GM18868 (cell line): ENCODE measurements at regions not wholly inside any gene's neighbourhood (a gene's known extent, or its start where the extent isn't known, plus 50 kb on each side); places are given as distances from the start of the nearest gene placed in this dataset.
"Not testable (repeated sequence)": the region's sequence is repeated elsewhere in the genome, so short reads cannot be mapped to it uniquely, and the experiment has no call there.

ENCODE experiments used
- ATAC-seq: cut with Tn5 transposase; IDR thresholded peaks from one replicate; pipeline ENCODE4 v1.9.1; 2021; ENCODE audit warnings: mild to moderate bottlenecking, moderate library complexity; ENCODE audit not compliant: unreplicated experiment

GRCh38 chr12:65721541-65722190, 102.6 kb upstream of the HMGA2 start:
- no peak for ATAC-seq

DNA sequence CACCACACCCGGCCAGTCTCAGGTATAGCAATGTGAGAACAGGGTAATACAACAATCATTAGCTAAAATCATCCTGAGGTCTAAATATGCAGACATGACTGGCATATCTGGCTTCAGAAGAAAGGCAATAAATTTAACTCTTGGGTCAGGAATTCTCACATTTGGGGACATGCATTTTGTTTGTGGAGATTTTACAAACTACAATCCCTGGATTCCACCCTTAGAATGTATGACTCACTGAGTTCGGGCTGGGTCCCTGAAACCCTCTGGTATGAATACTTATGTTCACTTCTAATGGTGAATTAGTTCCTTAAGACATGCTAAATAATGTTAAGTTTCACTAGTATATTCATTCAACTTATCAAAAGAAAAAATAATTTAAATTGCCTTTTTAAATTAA, 98.9 kb upstream of the HMGA2 start:
- no peak for ATAC-seq

DNA sequence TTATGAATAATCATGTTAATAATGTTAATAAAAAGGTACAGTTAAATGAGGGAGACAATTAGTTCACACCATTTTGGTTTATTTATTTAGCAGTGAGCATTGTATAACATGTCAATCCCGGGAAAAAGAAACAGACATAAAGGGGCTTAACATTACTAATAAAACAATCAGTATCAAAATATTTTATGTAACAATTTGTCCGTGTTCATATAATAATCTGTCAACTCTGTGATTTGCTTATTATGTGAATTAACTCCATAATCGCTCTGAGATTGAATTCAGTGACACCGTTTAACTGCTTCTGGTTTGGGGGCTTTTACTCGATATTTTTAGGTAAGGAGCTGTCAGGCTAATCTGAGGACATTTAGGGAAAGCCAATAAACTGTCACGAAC, 95.8 kb upstream of the HMGA2 start:
- ATAC-seq: no peak

DNA sequence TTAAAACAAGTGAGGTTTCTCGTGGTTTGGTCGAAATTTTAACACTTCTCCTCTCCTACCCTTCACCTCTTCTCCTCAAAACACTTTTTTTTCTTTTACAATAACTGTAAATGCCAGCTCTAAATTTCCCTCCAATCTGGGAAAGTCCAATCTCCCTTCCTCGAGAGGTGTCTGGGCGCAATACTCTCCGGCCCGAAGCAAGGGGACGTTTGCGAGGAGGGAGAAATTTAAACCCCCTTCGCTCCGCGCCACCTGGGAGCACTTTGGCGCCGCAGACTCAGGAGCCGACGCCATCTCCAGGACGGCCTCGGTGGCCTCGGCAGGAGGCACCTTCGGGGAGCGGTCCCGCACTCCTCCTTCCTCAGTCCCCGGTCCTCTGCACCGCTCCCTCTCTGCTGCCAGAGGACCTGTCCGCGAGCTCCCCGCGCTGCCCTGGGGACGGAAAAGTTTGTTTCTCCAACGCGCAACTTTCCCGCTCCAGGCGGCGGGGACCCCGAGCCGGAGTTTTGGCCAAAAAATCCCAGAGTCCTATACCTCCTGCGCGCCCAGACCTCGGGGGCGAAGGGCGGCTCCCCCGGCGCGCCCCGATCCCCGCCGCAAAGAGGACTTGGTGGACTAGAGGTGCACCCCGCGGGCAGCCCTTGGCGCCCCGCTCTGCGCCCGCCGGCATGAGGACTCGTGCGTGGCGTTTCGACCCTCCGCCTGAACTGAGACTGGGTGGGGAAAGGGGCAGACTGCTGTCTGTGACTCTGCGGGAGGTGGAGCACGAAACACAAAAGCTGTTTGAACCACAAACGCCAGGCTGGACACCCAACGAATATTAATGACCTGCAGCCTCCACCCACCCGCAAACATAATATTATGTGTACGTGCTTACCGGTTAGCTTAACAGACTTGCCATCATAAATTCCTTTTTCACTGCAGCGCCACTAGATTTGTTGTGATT, 95.2 kb upstream of the HMGA2 start:
- ATAC-seq: no peak

DNA sequence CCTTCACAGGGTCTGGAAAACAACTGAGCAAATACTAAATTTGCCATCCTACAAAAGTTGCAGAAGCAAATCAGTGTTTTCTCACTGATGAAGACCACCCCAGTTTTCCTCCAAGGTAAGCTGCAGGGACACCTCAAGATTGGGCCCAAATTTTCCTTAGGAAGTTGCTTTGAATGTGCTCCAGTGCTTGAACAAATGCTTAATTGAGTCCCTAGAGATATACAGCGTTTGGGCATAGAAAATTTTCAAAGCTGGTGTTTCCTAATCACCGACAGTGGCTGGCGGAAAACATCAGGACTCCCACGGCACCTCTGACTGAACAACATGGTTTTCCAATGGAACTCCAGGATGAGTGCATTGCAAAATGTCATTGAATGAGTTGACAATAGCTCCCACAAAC, 92.5 kb upstream of the HMGA2 start:
- ATAC-seq: no peak

DNA sequence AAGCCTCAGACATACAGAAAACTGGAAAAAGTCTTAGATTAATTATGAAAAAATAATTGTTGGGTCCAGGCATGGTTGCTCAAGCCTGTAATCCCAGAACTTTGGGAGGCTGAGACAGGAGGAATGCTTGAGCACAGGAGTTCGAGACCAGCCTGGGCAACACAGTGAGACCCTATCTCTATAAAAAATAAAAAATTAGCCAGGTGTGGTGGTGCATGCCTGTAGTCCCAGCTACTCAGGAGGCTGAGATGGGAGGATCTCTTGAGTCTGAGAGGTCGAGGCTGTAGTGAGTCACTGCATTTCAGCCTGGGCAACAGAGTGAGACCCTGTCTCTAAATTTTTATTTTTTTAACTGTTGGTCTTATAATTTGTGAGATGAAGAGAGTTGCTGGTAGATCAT, 90.6 kb upstream of the HMGA2 start:
- ATAC-seq: not testable (repeated sequence)

DNA sequence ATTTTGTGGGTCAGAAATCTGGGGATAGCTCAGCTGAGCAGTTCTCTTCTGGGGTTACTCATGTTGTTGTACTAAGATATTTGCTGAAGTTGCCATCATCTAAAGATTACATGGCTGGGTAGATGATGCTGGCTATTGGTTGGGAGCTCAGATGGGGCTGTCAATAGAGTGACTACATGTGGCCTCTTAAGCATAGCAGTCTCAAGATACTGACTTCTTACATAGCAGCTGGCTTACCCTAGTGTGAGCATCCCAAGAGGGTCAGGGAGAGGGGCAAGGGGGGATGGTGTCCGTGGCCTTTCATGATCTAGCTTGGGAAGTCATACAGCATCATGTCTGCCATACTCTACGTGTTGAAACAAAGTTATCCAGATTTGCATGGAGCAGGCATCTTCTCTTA, 90.1 kb upstream of the HMGA2 start:
- no peak for ATAC-seq

GRCh38 chr12:65739606-65740005, 84.7 kb upstream of the HMGA2 start:
- ATAC-seq: no peak

- no peak for ATAC-seq
These were observed 83.8 kb upstream of the HMGA2 start for GRCh38 chr12:65740506-65740872.

DNA sequence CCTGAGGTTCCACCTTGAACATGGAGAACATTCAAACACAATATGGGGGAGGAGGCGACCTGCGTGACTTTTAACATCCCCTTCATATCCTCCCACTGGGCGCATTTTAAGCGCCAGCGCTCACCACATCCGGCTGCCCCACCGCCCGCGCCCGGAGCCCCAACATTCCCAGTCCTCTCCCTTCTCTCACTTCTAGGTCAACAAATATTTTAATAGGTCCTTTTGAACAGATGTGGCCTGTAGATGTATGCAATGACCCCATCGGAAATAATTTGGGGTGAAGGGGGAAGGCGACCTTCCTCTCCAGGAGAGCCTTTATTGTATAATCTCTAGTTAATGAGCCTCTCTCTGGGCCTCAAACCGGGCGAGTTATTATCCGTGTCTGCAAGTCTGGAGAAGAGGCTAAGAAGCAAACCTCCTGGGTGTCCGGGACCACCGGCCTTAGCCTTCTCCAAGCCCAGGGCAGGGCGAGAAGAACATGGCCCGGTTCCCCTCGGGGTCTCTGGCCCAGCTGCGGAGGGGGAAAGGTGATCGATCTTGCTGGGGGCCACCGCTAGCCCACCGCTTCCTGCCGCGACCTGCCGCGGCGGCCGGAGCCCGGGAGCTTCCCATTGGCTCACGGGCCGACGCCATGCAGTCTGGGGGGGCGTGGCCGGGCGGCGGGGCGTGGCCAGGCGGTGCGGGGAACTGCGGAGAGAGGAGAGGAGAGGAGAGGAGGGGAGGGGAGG, 83.2 kb upstream of the HMGA2 start:
- ATAC-seq: peak; percentile 78

GRCh38 chr12:65741656-65742017, 82.6 kb upstream of the HMGA2 start:
- ATAC-seq: peak; percentile 14

DNA sequence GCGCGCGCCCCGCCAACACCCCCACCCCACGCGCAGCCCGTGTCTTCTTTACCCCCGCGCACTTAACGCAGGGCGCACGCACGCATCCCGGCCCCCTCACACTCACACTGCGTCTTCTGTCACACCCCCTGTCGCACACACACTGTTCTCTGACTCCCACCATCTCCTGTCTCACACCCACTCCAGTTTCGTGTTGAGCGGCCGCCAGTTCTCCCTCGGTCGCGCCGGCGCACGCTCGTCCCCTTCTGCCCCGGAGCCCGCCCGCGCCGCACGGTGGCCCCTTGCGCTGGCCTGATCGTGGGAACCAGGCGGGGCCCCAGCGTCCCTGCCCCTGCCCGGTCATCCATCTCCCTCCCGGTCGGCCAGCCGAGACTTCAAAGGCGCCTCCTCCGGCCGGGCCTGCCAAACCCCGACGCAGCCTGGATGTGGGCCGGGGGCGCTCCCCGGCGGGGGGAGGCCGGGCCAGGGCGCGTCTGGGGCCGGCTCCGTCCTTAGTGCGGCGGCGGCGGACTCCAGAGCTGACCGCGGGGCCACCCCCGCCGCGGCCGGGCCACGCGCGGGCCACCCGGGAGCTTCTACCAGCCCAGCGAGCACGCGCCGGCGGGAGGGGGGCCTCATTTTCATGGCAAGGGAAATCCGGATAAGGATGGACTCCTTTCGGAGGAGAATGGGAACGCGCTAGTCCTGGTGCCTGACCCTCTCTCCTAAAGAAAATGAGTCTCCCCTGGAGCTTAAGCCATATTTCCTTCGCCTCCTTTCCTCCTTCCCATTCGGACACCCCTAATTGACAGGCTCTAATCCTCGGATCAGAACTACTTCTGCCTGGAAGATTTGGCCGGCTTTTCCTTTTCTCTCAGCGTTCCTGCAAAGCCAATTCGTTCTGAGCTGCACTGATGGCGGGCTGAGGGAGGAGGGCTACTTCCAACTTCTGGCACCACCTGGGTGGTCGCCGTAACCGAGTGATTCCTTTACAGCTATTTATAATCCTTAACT, 82.0 kb upstream of the HMGA2 start:
- peak; percentile 16 for ATAC-seq

- ATAC-seq: not testable (repeated sequence)
These were observed 79.9 kb upstream of the HMGA2 start for GRCh38 chr12:65744236-65744840.

GRCh38 chr12:65747338-65747737, 76.9 kb upstream of the HMGA2 start:
- no peak for ATAC-seq

GRCh38 chr12:65748332-65748731, 76.0 kb upstream of the HMGA2 start:
- ATAC-seq: no peak

DNA sequence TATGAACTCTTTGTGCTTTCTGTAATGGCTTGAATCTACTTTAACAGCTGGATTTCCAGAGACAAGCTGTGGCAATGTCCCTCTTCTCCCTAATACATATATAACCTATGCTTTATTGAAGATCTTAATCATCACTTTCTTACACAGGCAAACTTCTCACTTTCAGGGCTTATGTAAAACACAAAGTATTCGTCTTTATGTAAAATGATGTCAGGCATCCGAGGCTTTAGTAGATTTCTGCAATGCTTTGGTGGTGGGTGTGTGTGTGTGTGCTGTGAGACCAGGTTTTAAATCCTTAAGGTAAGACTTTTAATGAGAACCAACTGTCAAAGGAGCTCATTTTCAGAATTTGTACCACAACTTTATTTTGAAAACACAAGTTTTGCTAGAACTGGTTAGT, 70.0 kb upstream of the HMGA2 start:
- ATAC-seq: no peak

GRCh38 chr12:65754744-65755595, 69.3 kb upstream of the HMGA2 start:
- no peak for ATAC-seq

DNA sequence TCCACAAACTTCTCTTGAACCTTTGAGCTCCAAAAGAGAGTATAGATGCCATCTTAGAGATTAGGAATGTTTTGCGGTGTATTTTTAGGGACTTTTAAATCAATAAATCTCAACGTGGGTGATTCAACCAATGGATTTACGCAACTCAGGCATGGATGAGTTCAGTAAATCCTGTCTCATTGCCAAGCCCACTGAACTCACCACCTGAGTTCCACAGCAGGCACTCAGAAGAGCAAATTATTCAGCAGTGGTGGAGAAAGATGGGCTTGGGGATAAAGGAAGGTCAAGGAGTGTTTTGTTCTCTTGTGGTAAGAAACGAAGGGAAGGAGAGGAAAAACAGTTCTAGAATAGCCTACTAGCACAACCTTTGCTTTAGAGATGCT, 68.7 kb upstream of the HMGA2 start:
- ATAC-seq: no peak

GRCh38 chr12:65756267-65756666, 68.0 kb upstream of the HMGA2 start:
- ATAC-seq: no peak
